Neural cell (in vitro differentiated cells): ENCODE measurements at regions not wholly inside any gene's neighbourhood (a gene's known extent, or its start where the extent isn't known, plus 50 kb on each side); places are given as distances from the start of the nearest gene placed in this dataset.

Experiments used
- H2AFZ ChIP-seq: fragments of 200-600, 300-800 bp; sonication (generic), shearing (Covaris generic); 2 replicates; pipeline ENCODE4 v1.6.0; 2014; ENCODE audit warnings: low read depth, mild to moderate bottlenecking, antibody characterized with exemption, low read length, moderate library complexity
- H3F3A ChIP-seq: fragments of 200-600 bp; shearing (Covaris generic); 2 replicates; pipeline ENCODE4 v1.6.1; 2016; ENCODE audit warnings: mild to moderate bottlenecking, moderate library complexity, mixed read lengths, antibody characterized with exemption, low read length; ENCODE audit not compliant: insufficient read depth, poor library complexity, severe bottlenecking
- H3K27ac ChIP-seq: fragments of 200-600, 300-800 bp; sonication (generic), shearing (Covaris generic); 2 replicates; pipeline ENCODE4 v1.5.1; 2014; ENCODE audit warnings: mild to moderate bottlenecking, low read length, moderate library complexity
- H3K27me3 ChIP-seq: fragments of 300-800, 200-600 bp; sonication (generic), shearing (Covaris generic); 2 replicates; pipeline ENCODE4 v1.6.0; 2014; ENCODE audit warnings: mild to moderate bottlenecking, low read depth, low read length, moderate library complexity; ENCODE audit not compliant: insufficient read depth
- H3K36me3 ChIP-seq: fragments of 300-800, 200-600 bp; sonication (generic), shearing (Covaris generic); 2 replicates; pipeline ENCODE4 v1.5.1; 2014; ENCODE audit warnings: mild to moderate bottlenecking, antibody characterized with exemption, low read length, moderate library complexity; ENCODE audit not compliant: insufficient read depth
- H3K4me2 ChIP-seq: fragments of 300-800, 200-600 bp; sonication (generic), shearing (Covaris generic); 2 replicates; pipeline ENCODE4 v1.6.0; 2014; ENCODE audit warnings: mild to moderate bottlenecking, low read length
- H3K4me3 ChIP-seq: fragments of 300-800, 200-600 bp; sonication (generic), shearing (Covaris generic); 2 replicates; pipeline ENCODE4 v1.5.1; 2014; ENCODE audit warnings: mild to moderate bottlenecking, low read length, moderate library complexity
- H3K79me2 ChIP-seq: fragments of 200-600 bp; shearing (Covaris generic); replicated peaks from 2 replicates; pipeline ENCODE4 v1.6.0; 2014; ENCODE audit warnings: mild to moderate bottlenecking, low read length, moderate library complexity; ENCODE audit not compliant: insufficient read depth
- H3K9ac ChIP-seq: fragments of 300-800, 200-600 bp; sonication (generic), shearing (Covaris generic); 2 replicates; pipeline ENCODE4 v1.6.1; 2016; ENCODE audit warnings: mild to moderate bottlenecking, low read length, mixed read lengths
- H3K9me2 ChIP-seq: fragments of 200-600 bp; shearing (Covaris generic); 2 replicates; pipeline ENCODE4 v1.6.1; 2016; ENCODE audit warnings: mild to moderate bottlenecking, low read length, mixed read lengths; ENCODE audit not compliant: insufficient read depth
- H3K9me3 ChIP-seq: fragments of 200-600, 300-800 bp; sonication (generic), shearing (Covaris generic); 2 replicates; pipeline ENCODE4 v1.6.1; 2016; ENCODE audit warnings: mild to moderate bottlenecking, mixed run types, low read length, moderate library complexity, mixed read lengths
- H4K20me1 ChIP-seq: fragments of 200-600 bp; shearing (Covaris generic); 2 replicates; pipeline ENCODE4 v1.6.1; 2016; ENCODE audit warnings: mild to moderate bottlenecking, mixed run types; ENCODE audit not compliant: insufficient read depth
- CTCF ChIP-seq: fragments of 450-650 bp; IDR thresholded peaks from 2 replicates; pipeline ENCODE4 v1.5.1; 2014; ENCODE audit warnings: antibody characterized with exemption, mild to moderate bottlenecking, moderate library complexity; ENCODE audit not compliant: poor library complexity, severe bottlenecking
- EP300 ChIP-seq: fragments of 450-650 bp; conservative IDR thresholded peaks from 2 replicates; pipeline ENCODE4 v1.6.1; 2014; ENCODE audit warnings: antibody characterized with exemption, mild to moderate bottlenecking, moderate library complexity; ENCODE audit not compliant: poor library complexity, severe bottlenecking
- EZH2 ChIP-seq: fragments of 200-600, 300-800 bp; shearing (Covaris generic), sonication (generic); IDR thresholded peaks from 2 replicates; pipeline ENCODE4 v1.6.1; 2014; ENCODE audit warnings: antibody characterized with exemption, low read length, borderline replicate concordance, mild to moderate bottlenecking; ENCODE audit not compliant: insufficient read depth, poor library complexity, severe bottlenecking
- MXI1 ChIP-seq: fragments of 450-650 bp; conservative IDR thresholded peaks from 2 replicates; pipeline ENCODE4 v1.6.1; 2014; ENCODE audit warnings: antibody characterized with exemption, mild to moderate bottlenecking; ENCODE audit not compliant: poor library complexity, severe bottlenecking
- POLR2AphosphoS5 ChIP-seq: IDR thresholded peaks from 2 replicates; pipeline ENCODE4 v1.6.1; 2012
- RAD21 ChIP-seq: fragments of 450-650 bp; conservative IDR thresholded peaks from 2 replicates; pipeline ENCODE4 v1.6.1; 2014; ENCODE audit warnings: antibody characterized with exemption, mild to moderate bottlenecking, moderate library complexity
- REST ChIP-seq: IDR thresholded peaks from 2 replicates; pipeline ENCODE4 v1.6.1; 2012; ENCODE audit warnings: borderline replicate concordance
- SMC3 ChIP-seq: fragments of 450-650 bp; conservative IDR thresholded peaks from 2 replicates; pipeline ENCODE4 v1.6.1; 2014; ENCODE audit warnings: antibody characterized with exemption, mild to moderate bottlenecking, moderate library complexity; ENCODE audit not compliant: poor library complexity
- TAF1 ChIP-seq: IDR thresholded peaks from 2 replicates; pipeline ENCODE4 v1.6.1; 2012; ENCODE audit warnings: low read depth

- Histone ChIP-seq H4K20me1 (no peaks in the 10 kb centered on the region), H3K4me2 (no peak overlapping the region), H3K79me2 (no peaks in the 10 kb centered on the region), H3K36me3 (no peaks in the 10 kb centered on the region), H3K4me3 (no peak overlapping the region), H2AFZ (no peak overlapping the region), H3K9me3 (no peaks in the 10 kb centered on the region), H3F3A (no peaks in the 10 kb centered on the region), H3K9me2 (no peaks in the 10 kb centered on the region), H3K27me3 (no peaks in the 10 kb centered on the region), H3K9ac (no peak overlapping the region), H3K27ac (no peak overlapping the region)
- no peak for TF ChIP-seq POLR2AphosphoS5
- no peak for TF ChIP-seq TAF1
- no peak for TF ChIP-seq REST
These were observed 402.5 kb upstream of the TRIB2 start for GRCh38 chr2:12314127-12314760.

- TF ChIP-seq SMC3: no peak
- no peak for TF ChIP-seq REST
- no peak for TF ChIP-seq RAD21
- H3K27me3 ChIP-seq: no peaks in the 10 kb centered on the region
- no peaks in the 10 kb centered on the region for H3K79me2 ChIP-seq
- H3F3A ChIP-seq: no peaks in the 10 kb centered on the region
- no peak overlapping the region for H3K9ac ChIP-seq
- H3K9me2 ChIP-seq: no peaks in the 10 kb centered on the region
- no peaks in the 10 kb centered on the region for H4K20me1 ChIP-seq
- H3K27ac ChIP-seq: no peak overlapping the region
- H3K4me3 ChIP-seq: no peak overlapping the region
- H3K36me3 ChIP-seq: no peaks in the 10 kb centered on the region
- no peaks in the 10 kb centered on the region for H3K9me3 ChIP-seq
- H2AFZ ChIP-seq: no peak overlapping the region
- no peak overlapping the region for H3K4me2 ChIP-seq
These were observed 401.5 kb upstream of the TRIB2 start for GRCh38 chr2:12315224-12315623.

- Histone ChIP-seq H3K36me3 (no peaks in the 10 kb centered on the region), H3K27ac (no peak overlapping the region), H3K9me2 (no peaks in the 10 kb centered on the region), H2AFZ (no peak overlapping the region), H3K79me2 (no peaks in the 10 kb centered on the region), H4K20me1 (no peaks in the 10 kb centered on the region), H3K9me3 (no peaks in the 10 kb centered on the region), H3K4me2 (no peak overlapping the region), H3F3A (no peaks in the 10 kb centered on the region), H3K4me3 (no peak overlapping the region), H3K9ac (no peak overlapping the region), H3K27me3 (no peaks in the 10 kb centered on the region)
- no peak for TF ChIP-seq POLR2AphosphoS5
- no peak for TF ChIP-seq SMC3
- TF ChIP-seq CTCF: no peak
- TF ChIP-seq MXI1: no peak
- no peak for TF ChIP-seq EP300
- TF ChIP-seq EZH2: no peak
- no peak for TF ChIP-seq REST
- TF ChIP-seq RAD21: no peak
- no peak for TF ChIP-seq TAF1
These were observed 400.3 kb upstream of the TRIB2 start for GRCh38 chr2:12316476-12316875.
